ENCODE measurements at regions not wholly inside any gene's neighbourhood (a gene's known extent, or its start where the extent isn't known, plus 50 kb on each side); places are given as distances from the start of the nearest gene placed in this dataset.

GRCh38 chr15:35783203-35783602 is 237.2 kb upstream of the DPH6 start:
- no peaks in the 10 kb centered on the region for H3K27me3 ChIP-seq (replicated peaks; ENCODE audit: control insufficient read depth, insufficient read depth, low read length)
- no peaks in the 10 kb centered on the region for H3K36me3 ChIP-seq (ENCODE audit: control insufficient read depth, insufficient read depth, low read length, severe bottlenecking)
- no peak for DNase-seq (ENCODE audit: low read depth)
- no peak overlapping the region for H3K4me3 ChIP-seq (ENCODE audit: low read length)
- no peaks in the 10 kb centered on the region for H3K9me3 ChIP-seq (ENCODE audit: control insufficient read depth, low read length)
- H3K9ac ChIP-seq (ENCODE audit: low read length) = no peak overlapping the region
- no peaks in the 10 kb centered on the region for H3K4me1 ChIP-seq (ENCODE audit: control insufficient read depth, insufficient read depth, low read length)

GRCh38 chr15:35784745-35785144 is 238.8 kb upstream of the DPH6 start:
- H3K9ac ChIP-seq (ENCODE audit: low read length) = no peak overlapping the region
- H3K9me3 ChIP-seq (ENCODE audit: control insufficient read depth, low read length) = no peaks in the 10 kb centered on the region
- DNase-seq (ENCODE audit: low read depth) = no peak
- no peaks in the 10 kb centered on the region for H3K36me3 ChIP-seq (ENCODE audit: control insufficient read depth, insufficient read depth, low read length, severe bottlenecking)
- H3K4me1 ChIP-seq (ENCODE audit: control insufficient read depth, insufficient read depth, low read length) = no peaks in the 10 kb centered on the region
- H3K4me3 ChIP-seq (ENCODE audit: low read length) = no peak overlapping the region
- no peaks in the 10 kb centered on the region for H3K27me3 ChIP-seq (replicated peaks; ENCODE audit: control insufficient read depth, insufficient read depth, low read length)

- Histone ChIP-seq H3K9ac (ENCODE audit: low read length) (no peak overlapping the region), H3K36me3 (ENCODE audit: control insufficient read depth, insufficient read depth, low read length, severe bottlenecking) (no peaks in the 10 kb centered on the region), H3K4me1 (ENCODE audit: control insufficient read depth, insufficient read depth, low read length) (no peaks in the 10 kb centered on the region), H3K27me3 (replicated peaks; ENCODE audit: control insufficient read depth, insufficient read depth, low read length) (no peaks in the 10 kb centered on the region), H3K9me3 (ENCODE audit: control insufficient read depth, low read length) (no peaks in the 10 kb centered on the region), H3K4me3 (ENCODE audit: low read length) (no peak overlapping the region)
- DNase-seq (ENCODE audit: low read depth) = no peak
These were observed 264.0 kb upstream of the DPH6 start for GRCh38 chr15:35810007-35810406.

- H3K4me3 ChIP-seq (ENCODE audit: low read length) = no peak overlapping the region
- no peaks in the 10 kb centered on the region for H3K9me3 ChIP-seq (ENCODE audit: control insufficient read depth, low read length)
- DNase-seq (ENCODE audit: low read depth) = no peak
- H3K27me3 ChIP-seq (replicated peaks; ENCODE audit: control insufficient read depth, insufficient read depth, low read length) = no peaks in the 10 kb centered on the region
- H3K9ac ChIP-seq (ENCODE audit: low read length) = no peak overlapping the region
- H3K36me3 ChIP-seq (ENCODE audit: control insufficient read depth, insufficient read depth, low read length, severe bottlenecking) = no peaks in the 10 kb centered on the region
- no peaks in the 10 kb centered on the region for H3K4me1 ChIP-seq (ENCODE audit: control insufficient read depth, insufficient read depth, low read length)
These were observed 267.6 kb upstream of the DPH6 start for GRCh38 chr15:35813573-35813972.

GRCh38 chr15:35818846-35819245 is 272.9 kb upstream of the DPH6 start:
- no peaks in the 10 kb centered on the region for H3K9me3 ChIP-seq (ENCODE audit: control insufficient read depth, low read length)
- no peaks in the 10 kb centered on the region for H3K4me1 ChIP-seq (ENCODE audit: control insufficient read depth, insufficient read depth, low read length)
- H3K9ac ChIP-seq (ENCODE audit: low read length) = no peak overlapping the region
- H3K27me3 ChIP-seq (replicated peaks; ENCODE audit: control insufficient read depth, insufficient read depth, low read length) = no peaks in the 10 kb centered on the region
- H3K4me3 ChIP-seq (ENCODE audit: low read length) = no peak overlapping the region
- DNase-seq (ENCODE audit: low read depth) = no peak
- H3K36me3 ChIP-seq (ENCODE audit: control insufficient read depth, insufficient read depth, low read length, severe bottlenecking) = no peaks in the 10 kb centered on the region

- Histone ChIP-seq H3K9ac (ENCODE audit: low read length) (no peak overlapping the region), H3K36me3 (ENCODE audit: control insufficient read depth, insufficient read depth, low read length, severe bottlenecking) (no peaks in the 10 kb centered on the region), H3K9me3 (ENCODE audit: control insufficient read depth, low read length) (no peaks in the 10 kb centered on the region), H3K4me1 (ENCODE audit: control insufficient read depth, insufficient read depth, low read length) (no peaks in the 10 kb centered on the region), H3K4me3 (ENCODE audit: low read length) (no peak overlapping the region), H3K27me3 (replicated peaks; ENCODE audit: control insufficient read depth, insufficient read depth, low read length) (no peaks in the 10 kb centered on the region)
- DNase-seq (ENCODE audit: low read depth) = no peak
These were observed 276.2 kb upstream of the DPH6 start for GRCh38 chr15:35822153-35822552.

GRCh38 chr15:35827141-35827540 is 281.2 kb upstream of the DPH6 start:
- peak; percentile 61 for DNase-seq (ENCODE audit: low read depth)
- Histone ChIP-seq H3K36me3 (ENCODE audit: control insufficient read depth, insufficient read depth, low read length, severe bottlenecking) (no peaks in the 10 kb centered on the region), H3K9me3 (ENCODE audit: control insufficient read depth, low read length) (no peaks in the 10 kb centered on the region), H3K27me3 (replicated peaks; ENCODE audit: control insufficient read depth, insufficient read depth, low read length) (no peaks in the 10 kb centered on the region), H3K4me1 (ENCODE audit: control insufficient read depth, insufficient read depth, low read length) (no peaks in the 10 kb centered on the region), H3K9ac (ENCODE audit: low read length) (no peak overlapping the region), H3K4me3 (ENCODE audit: low read length) (no peak overlapping the region)

- Histone ChIP-seq H3K27me3 (replicated peaks; ENCODE audit: control insufficient read depth, insufficient read depth, low read length) (no peaks in the 10 kb centered on the region), H3K4me3 (ENCODE audit: low read length) (no peak overlapping the region), H3K9me3 (ENCODE audit: control insufficient read depth, low read length) (no peaks in the 10 kb centered on the region), H3K36me3 (ENCODE audit: control insufficient read depth, insufficient read depth, low read length, severe bottlenecking) (no peaks in the 10 kb centered on the region), H3K4me1 (ENCODE audit: control insufficient read depth, insufficient read depth, low read length) (no peaks in the 10 kb centered on the region), H3K9ac (ENCODE audit: low read length) (no peak overlapping the region)
- peak; percentile 49 for DNase-seq (ENCODE audit: low read depth)
These were observed 281.9 kb upstream of the DPH6 start for GRCh38 chr15:35827911-35828310.

GRCh38 chr15:35833581-35833980 is 287.6 kb upstream of the DPH6 start:
- H3K9me3 ChIP-seq (ENCODE audit: control insufficient read depth, low read length) = no peaks in the 10 kb centered on the region
- H3K36me3 ChIP-seq (ENCODE audit: control insufficient read depth, insufficient read depth, low read length, severe bottlenecking) = no peaks in the 10 kb centered on the region
- H3K27me3 ChIP-seq (replicated peaks; ENCODE audit: control insufficient read depth, insufficient read depth, low read length) = no peaks in the 10 kb centered on the region

GRCh38 chr15:35834216-35834830 is 288.4 kb upstream of the DPH6 start:
- no peaks in the 10 kb centered on the region for H3K27me3 ChIP-seq (replicated peaks; ENCODE audit: control insufficient read depth, insufficient read depth, low read length)
- DNase-seq (ENCODE audit: low read depth) = no peak
- no peaks in the 10 kb centered on the region for H3K9me3 ChIP-seq (ENCODE audit: control insufficient read depth, low read length)
- no peaks in the 10 kb centered on the region for H3K4me1 ChIP-seq (ENCODE audit: control insufficient read depth, insufficient read depth, low read length)
- H3K36me3 ChIP-seq (ENCODE audit: control insufficient read depth, insufficient read depth, low read length, severe bottlenecking) = no peaks in the 10 kb centered on the region
- H3K9ac ChIP-seq (ENCODE audit: low read length) = no peak overlapping the region
- H3K4me3 ChIP-seq (ENCODE audit: low read length) = no peak overlapping the region

More at GRCh38 chr15:35833581-35833980, 287.6 kb upstream of the DPH6 start:
- Histone ChIP-seq H3K4me1 (ENCODE audit: control insufficient read depth, insufficient read depth, low read length) (no peaks in the 10 kb centered on the region), H3K9ac (ENCODE audit: low read length) (no peak overlapping the region), H3K4me3 (ENCODE audit: low read length) (no peak overlapping the region)
- no peak for DNase-seq (ENCODE audit: low read depth)

GRCh38 chr15:35834866-35835265 is 288.9 kb upstream of the DPH6 start:
- no peak overlapping the region for H3K4me3 ChIP-seq (ENCODE audit: low read length)
- no peaks in the 10 kb centered on the region for H3K4me1 ChIP-seq (ENCODE audit: control insufficient read depth, insufficient read depth, low read length)
- H3K36me3 ChIP-seq (ENCODE audit: control insufficient read depth, insufficient read depth, low read length, severe bottlenecking) = no peaks in the 10 kb centered on the region
- H3K9ac ChIP-seq (ENCODE audit: low read length) = no peak overlapping the region
- no peak for DNase-seq (ENCODE audit: low read depth)
- no peaks in the 10 kb centered on the region for H3K9me3 ChIP-seq (ENCODE audit: control insufficient read depth, low read length)
- H3K27me3 ChIP-seq (replicated peaks; ENCODE audit: control insufficient read depth, insufficient read depth, low read length) = no peaks in the 10 kb centered on the region

- H3K36me3 ChIP-seq (ENCODE audit: control insufficient read depth, insufficient read depth, low read length, severe bottlenecking) = no peaks in the 10 kb centered on the region
- H3K27me3 ChIP-seq (replicated peaks; ENCODE audit: control insufficient read depth, insufficient read depth, low read length) = peaks cover 15% of the 10 kb centered on the region
- H3K9me3 ChIP-seq (ENCODE audit: control insufficient read depth, low read length) = no peaks in the 10 kb centered on the region
- no peaks in the 10 kb centered on the region for H3K4me1 ChIP-seq (ENCODE audit: control insufficient read depth, insufficient read depth, low read length)
- no peak overlapping the region for H3K9ac ChIP-seq (ENCODE audit: low read length)
- no peak for DNase-seq (ENCODE audit: low read depth)
- no peak overlapping the region for H3K4me3 ChIP-seq (ENCODE audit: low read length)
These were observed 292.6 kb upstream of the DPH6 start for GRCh38 chr15:35838424-35839111.
